ENCODE measurements at regions not wholly inside any gene's neighbourhood (a gene's known extent, or its start where the extent isn't known, plus 50 kb on each side); places are given as distances from the start of the nearest gene placed in this dataset.

- DNase-seq (ENCODE audit: low read depth) = no peak
Measured at GRCh38 chr12:97181571-97182265, 274.7 kb downstream of the NEDD1 start.

- DNase-seq (ENCODE audit: low read depth) = no peak
Measured at GRCh38 chr12:97182769-97183168, 275.7 kb downstream of the NEDD1 start.

- no peak for DNase-seq (ENCODE audit: low read depth)
Measured at GRCh38 chr12:97184127-97184773, 277.2 kb downstream of the NEDD1 start.

GRCh38 chr12:97185567-97185966 is 277.0 kb upstream of the RMST start:
- DNase-seq (ENCODE audit: low read depth) = no peak

- DNase-seq (ENCODE audit: low read depth) = no peak
Measured at GRCh38 chr12:97194546-97194945, 268.1 kb upstream of the RMST start.

- DNase-seq (ENCODE audit: low read depth) = no peak
Measured at GRCh38 chr12:97200181-97200580, 262.4 kb upstream of the RMST start.

GRCh38 chr12:97203408-97203807 is 259.2 kb upstream of the RMST start:
- no peak for DNase-seq (ENCODE audit: low read depth)

GRCh38 chr12:97209997-97210396 is 252.6 kb upstream of the RMST start:
- DNase-seq (ENCODE audit: low read depth) = no peak

GRCh38 chr12:97211416-97211930 is 251.1 kb upstream of the RMST start:
- DNase-seq (ENCODE audit: low read depth) = no peak

- DNase-seq (ENCODE audit: low read depth) = no peak
Measured at GRCh38 chr12:97216848-97217247, 245.8 kb upstream of the RMST start.

- no peak for DNase-seq (ENCODE audit: low read depth)
Measured at GRCh38 chr12:97222391-97222790, 240.2 kb upstream of the RMST start.

- DNase-seq (ENCODE audit: low read depth) = no peak
Measured at GRCh38 chr12:97223419-97223818, 239.2 kb upstream of the RMST start.

- DNase-seq (ENCODE audit: low read depth) = no peak
Measured at GRCh38 chr12:97229004-97229403, 233.6 kb upstream of the RMST start.

- DNase-seq (ENCODE audit: low read depth) = no peak
Measured at GRCh38 chr12:97235102-97235501, 227.5 kb upstream of the RMST start.

GRCh38 chr12:97246368-97246767 is 216.2 kb upstream of the RMST start:
- DNase-seq (ENCODE audit: low read depth) = no peak

- DNase-seq (ENCODE audit: low read depth) = no peak
Measured at GRCh38 chr12:97250483-97250882, 212.1 kb upstream of the RMST start.

GRCh38 chr12:97257726-97258125 is 204.9 kb upstream of the RMST start:
- DNase-seq (ENCODE audit: low read depth) = no peak

GRCh38 chr12:97259098-97259497 is 203.5 kb upstream of the RMST start:
- DNase-seq (ENCODE audit: low read depth) = no peak

- no peak for DNase-seq (ENCODE audit: low read depth)
Measured at GRCh38 chr12:97260786-97261185, 201.8 kb upstream of the RMST start.

GRCh38 chr12:97267166-97267565 is 195.4 kb upstream of the RMST start:
- no peak for DNase-seq (ENCODE audit: low read depth)

- no peak for DNase-seq (ENCODE audit: low read depth)
Measured at GRCh38 chr12:97267594-97268202, 194.9 kb upstream of the RMST start.

GRCh38 chr12:97272471-97272870 is 190.1 kb upstream of the RMST start:
- DNase-seq (ENCODE audit: low read depth) = no peak

- DNase-seq (ENCODE audit: low read depth) = no peak
Measured at GRCh38 chr12:97274386-97274785, 188.2 kb upstream of the RMST start.

All from HS-27A (cell line).